ENCODE measurements at regions not wholly inside any gene's neighbourhood (a gene's known extent, or its start where the extent isn't known, plus 50 kb on each side); places are given as distances from the start of the nearest gene placed in this dataset.
"Not testable (repeated sequence)": the region's sequence is repeated elsewhere in the genome, so short reads cannot be mapped to it uniquely, and the experiment has no call there.

DNA sequence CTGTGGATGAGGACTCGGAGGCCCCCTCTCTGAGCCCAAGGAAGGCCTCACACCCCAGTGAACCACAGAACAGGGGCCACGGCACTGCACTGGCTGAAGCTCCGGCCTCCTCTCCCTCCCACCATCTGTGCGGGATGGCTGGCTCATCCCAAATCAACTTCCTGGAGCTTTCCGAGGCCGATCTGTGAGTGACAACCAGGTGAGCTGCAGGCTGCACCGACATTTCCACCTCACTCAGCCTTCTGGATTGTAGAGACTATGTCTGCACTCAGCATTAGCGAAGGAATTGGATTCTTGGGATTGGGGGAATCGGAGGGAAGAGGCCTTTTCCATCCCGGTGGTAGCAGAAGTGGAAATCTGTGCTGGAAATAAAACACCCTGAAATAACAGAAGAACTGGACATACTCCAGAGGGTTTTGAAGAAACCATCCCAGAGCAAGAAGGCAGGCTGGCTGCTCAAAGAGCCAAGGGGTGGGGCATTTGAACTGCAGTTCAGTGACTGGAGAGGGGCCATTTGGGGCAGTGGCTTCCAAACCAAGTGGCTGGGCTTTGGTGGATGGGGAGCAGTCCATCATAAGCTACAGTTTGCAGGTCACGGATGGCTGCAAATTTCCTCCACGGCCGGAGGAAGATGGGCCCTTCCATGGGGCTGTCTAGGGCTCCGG lies 118.5 kb downstream of the NPIPB11 start:
- peaks cover 48% of the 10 kb centered on the region for H3K4me1 ChIP-seq (ENCODE audit: control insufficient read depth, insufficient read depth, low read length)

DNA sequence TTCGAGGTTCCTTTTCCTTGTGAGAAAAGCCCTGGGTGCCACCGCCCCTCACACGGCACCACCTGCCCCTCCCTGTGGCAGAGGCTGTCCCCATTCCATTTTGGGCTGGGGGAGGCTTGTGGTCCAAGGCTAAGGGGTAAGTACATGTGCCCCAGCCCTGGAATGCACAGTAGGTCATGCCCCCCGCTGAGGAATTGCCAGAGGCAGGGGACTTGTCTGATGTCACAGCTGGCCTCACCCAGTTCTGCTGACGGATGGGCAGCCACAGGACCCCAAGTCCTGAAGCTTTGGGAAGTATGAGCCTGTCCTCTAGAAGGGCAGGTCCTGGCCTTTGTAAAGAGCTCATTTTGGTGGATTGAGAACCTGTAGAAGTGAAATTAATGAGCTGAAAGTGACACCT lies 119.3 kb downstream of the NPIPB11 start:
- not testable (repeated sequence) for H3K36me3 ChIP-seq (ENCODE audit: control insufficient read depth, insufficient read depth, low read length); H3K4me3 ChIP-seq (ENCODE audit: low read length); H3K9ac ChIP-seq (ENCODE audit: low read length); H3K9me3 ChIP-seq (ENCODE audit: control insufficient read depth, low read length); H3K27me3 ChIP-seq (ENCODE audit: control insufficient read depth, insufficient read depth, low read length)
- peaks cover 47% of the 10 kb centered on the region for H3K4me1 ChIP-seq (ENCODE audit: control insufficient read depth, insufficient read depth, low read length)

More for the DNA sequence above, 118.5 kb downstream of the NPIPB11 start:
- not testable (repeated sequence) for H3K9ac ChIP-seq (ENCODE audit: low read length); H3K4me3 ChIP-seq (ENCODE audit: low read length); H3K9me3 ChIP-seq (ENCODE audit: control insufficient read depth, low read length); H3K27me3 ChIP-seq (ENCODE audit: control insufficient read depth, insufficient read depth, low read length); H3K36me3 ChIP-seq (ENCODE audit: control insufficient read depth, insufficient read depth, low read length)

DNA sequence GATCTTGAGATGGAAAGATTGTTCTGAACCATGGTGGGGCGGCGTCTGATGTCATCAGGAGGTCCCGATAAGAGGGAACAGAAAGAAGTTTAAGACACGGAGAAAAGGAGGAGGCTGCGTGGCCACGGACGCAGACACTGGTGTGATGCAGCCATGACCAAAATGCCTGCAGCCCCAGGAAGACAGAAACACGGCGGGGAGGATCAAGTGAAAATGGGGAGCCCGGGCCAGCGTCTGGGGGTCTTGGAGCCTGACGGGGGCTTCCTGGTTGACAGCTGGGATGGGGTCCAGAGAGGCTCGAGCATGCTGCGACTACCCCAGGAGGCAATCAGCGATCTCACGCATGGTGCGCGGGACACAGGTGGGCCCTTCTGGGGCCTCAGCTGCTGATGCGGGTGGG lies 119.7 kb downstream of the NPIPB11 start:
- not testable (repeated sequence) for H3K9me3 ChIP-seq (ENCODE audit: control insufficient read depth, low read length); H3K9ac ChIP-seq (ENCODE audit: low read length); H3K36me3 ChIP-seq (ENCODE audit: control insufficient read depth, insufficient read depth, low read length); H3K4me3 ChIP-seq (ENCODE audit: low read length); H3K27me3 ChIP-seq (ENCODE audit: control insufficient read depth, insufficient read depth, low read length)
- peaks cover 44% of the 10 kb centered on the region for H3K4me1 ChIP-seq (ENCODE audit: control insufficient read depth, insufficient read depth, low read length)

DNA sequence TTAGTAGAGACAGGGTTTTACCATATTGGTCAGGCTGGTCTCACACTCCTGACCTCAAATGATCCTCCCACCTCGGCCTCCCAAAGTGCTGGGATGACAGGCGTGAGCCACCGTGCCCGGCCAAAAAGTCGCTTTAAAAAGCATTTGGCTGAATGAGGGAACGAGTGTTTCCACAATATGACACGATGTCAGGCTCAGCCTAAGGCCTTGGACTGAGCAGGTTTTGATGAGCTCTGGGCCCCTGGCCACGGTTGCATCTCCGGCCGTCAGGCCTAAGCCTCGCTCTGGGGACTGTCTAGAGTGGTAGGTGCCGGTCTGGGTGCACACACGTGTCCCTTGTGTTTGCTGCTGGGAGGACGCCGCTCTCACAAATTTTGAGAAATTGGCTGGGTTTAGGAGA lies 120.3 kb downstream of the NPIPB11 start:
- not testable (repeated sequence) for H3K4me3 ChIP-seq (ENCODE audit: low read length); H3K27me3 ChIP-seq (ENCODE audit: control insufficient read depth, insufficient read depth, low read length); H3K9me3 ChIP-seq (ENCODE audit: control insufficient read depth, low read length); H3K9ac ChIP-seq (ENCODE audit: low read length); H3K36me3 ChIP-seq (ENCODE audit: control insufficient read depth, insufficient read depth, low read length)
- H3K4me1 ChIP-seq (ENCODE audit: control insufficient read depth, insufficient read depth, low read length), result peaks cover 38% of the 10 kb centered on the region

DNA sequence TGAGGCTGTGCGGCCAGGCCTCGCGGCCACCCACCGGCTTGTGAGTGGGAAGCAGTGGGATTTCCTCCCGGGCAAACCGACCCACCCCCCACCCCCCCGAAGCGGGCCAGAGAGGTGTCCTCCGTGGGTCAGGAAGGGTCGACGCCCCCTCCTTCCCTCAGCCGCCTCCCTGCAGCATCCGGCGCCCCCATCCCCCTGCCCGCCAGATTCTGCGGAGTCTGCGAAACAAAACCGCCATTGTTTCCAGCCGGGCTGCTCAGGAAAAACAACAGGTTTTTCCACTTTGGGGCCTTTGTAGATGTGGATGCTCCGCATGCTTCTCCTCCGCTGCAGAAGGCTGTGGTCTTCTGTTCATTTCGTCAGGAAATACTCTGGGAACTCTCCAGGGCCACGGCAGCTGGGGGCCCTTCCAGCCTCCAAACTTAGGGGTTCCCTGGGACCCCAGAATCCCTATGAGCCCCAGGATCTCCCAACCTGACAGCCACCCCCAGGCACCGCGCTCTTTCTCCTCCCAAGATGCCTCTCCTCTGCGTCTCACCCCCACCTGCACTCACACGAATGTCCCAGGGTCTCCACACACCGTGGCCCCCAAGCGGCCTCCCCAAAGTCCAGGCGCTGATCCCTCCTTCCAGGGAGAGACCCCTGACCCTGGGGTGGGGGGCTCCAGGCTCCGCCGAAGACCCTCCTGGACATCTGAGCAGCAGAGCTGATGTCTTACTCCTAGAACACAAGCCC lies 121.2 kb downstream of the NPIPB11 start:
- not testable (repeated sequence) for H3K9ac ChIP-seq (ENCODE audit: low read length); H3K27me3 ChIP-seq (ENCODE audit: control insufficient read depth, insufficient read depth, low read length); H3K9me3 ChIP-seq (ENCODE audit: control insufficient read depth, low read length); H3K4me3 ChIP-seq (ENCODE audit: low read length); H3K36me3 ChIP-seq (ENCODE audit: control insufficient read depth, insufficient read depth, low read length)
- H3K4me1 ChIP-seq (ENCODE audit: control insufficient read depth, insufficient read depth, low read length), result peaks cover 30% of the 10 kb centered on the region

DNA sequence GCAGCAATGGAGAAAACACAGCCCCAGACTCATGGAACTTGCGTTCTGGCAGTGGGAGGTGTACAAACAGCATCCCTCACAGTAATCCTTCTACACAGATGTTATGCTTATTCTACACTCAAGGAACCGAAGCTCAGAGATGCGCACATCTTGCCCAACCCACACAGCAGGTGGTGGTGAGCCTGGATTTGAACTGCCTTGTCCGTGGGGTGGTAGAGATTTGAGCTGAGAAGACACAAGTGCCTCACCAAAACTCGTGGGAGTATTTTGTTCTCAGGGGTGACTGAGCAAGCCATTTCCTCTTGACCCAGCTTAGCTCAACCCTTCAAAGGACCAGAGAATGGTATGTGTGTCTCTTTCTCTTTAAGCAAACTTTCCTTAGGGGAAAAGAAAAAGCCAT lies 121.8 kb downstream of the NPIPB11 start:
- not testable (repeated sequence) for H3K4me3 ChIP-seq (ENCODE audit: low read length); H3K9ac ChIP-seq (ENCODE audit: low read length); H3K36me3 ChIP-seq (ENCODE audit: control insufficient read depth, insufficient read depth, low read length); H3K9me3 ChIP-seq (ENCODE audit: control insufficient read depth, low read length); H3K27me3 ChIP-seq (ENCODE audit: control insufficient read depth, insufficient read depth, low read length)
- peaks cover 24% of the 10 kb centered on the region for H3K4me1 ChIP-seq (ENCODE audit: control insufficient read depth, insufficient read depth, low read length)

DNA sequence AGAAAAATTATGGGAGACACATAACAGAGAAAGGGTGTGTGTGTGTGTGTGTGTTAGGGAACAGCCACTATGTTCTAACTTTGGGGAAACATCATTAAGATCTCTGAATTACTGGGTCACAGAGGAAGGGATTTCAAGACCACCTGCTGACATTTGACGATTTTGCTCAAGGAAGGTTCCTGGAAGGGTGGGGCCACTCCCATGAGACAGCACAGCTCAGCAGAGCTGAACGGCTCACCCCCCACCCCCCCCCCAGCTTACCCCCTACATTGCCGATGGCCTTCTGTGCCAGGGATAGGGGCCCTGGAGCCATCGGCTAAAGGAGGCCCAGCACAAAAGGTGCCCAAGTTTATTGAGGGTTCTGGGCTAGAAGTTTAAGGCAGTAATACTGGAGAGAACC lies 122.4 kb downstream of the NPIPB11 start:
- H3K9me3 ChIP-seq (ENCODE audit: control insufficient read depth, low read length); H3K36me3 ChIP-seq (ENCODE audit: control insufficient read depth, insufficient read depth, low read length); H3K4me3 ChIP-seq (ENCODE audit: low read length); H3K27me3 ChIP-seq (ENCODE audit: control insufficient read depth, insufficient read depth, low read length); H3K9ac ChIP-seq (ENCODE audit: low read length): not testable (repeated sequence)
- H3K4me1 ChIP-seq (ENCODE audit: control insufficient read depth, insufficient read depth, low read length), result peaks cover 19% of the 10 kb centered on the region

DNA sequence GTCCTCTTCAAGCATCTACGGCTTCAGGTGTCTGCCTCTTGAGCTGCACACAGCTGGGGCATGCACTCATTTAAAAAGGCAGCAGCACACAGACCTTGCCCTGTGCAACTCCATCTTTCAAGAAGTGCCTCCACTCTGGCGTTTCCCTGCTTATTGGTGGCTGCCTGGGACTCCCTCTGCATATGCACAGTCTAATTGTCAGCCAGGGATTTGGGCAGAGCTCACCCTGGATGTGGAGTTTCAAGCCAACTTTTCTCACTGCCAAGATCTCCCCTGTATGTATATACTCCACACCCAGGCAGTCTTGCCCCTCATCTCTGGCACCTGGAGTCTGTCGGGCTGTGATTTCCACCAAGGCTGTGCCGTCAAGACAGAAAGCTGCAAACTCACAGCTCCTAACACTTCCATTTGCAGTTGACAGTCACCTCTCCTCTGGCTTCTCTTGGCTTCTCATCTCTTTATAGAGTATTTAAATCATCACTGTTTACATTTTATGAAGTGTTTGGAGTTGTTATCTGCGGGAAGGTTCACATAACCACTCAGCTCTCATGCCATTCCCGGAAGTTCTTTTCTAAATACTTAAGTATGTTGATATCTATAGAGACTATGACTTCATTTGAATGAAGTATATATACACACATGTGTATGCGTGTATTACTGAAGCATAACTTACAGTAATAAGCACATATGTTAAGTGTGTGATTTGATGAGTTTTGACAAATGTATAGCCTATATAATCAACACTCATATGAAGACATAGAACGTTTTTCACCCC lies 128.2 kb downstream of the NPIPB11 start:
- H3K27me3 ChIP-seq (ENCODE audit: control insufficient read depth, insufficient read depth, low read length); H3K9ac ChIP-seq (ENCODE audit: low read length); H3K4me3 ChIP-seq (ENCODE audit: low read length); H3K4me1 ChIP-seq (ENCODE audit: control insufficient read depth, insufficient read depth, low read length); H3K9me3 ChIP-seq (ENCODE audit: control insufficient read depth, low read length); H3K36me3 ChIP-seq (ENCODE audit: control insufficient read depth, insufficient read depth, low read length): not testable (repeated sequence)

DNA sequence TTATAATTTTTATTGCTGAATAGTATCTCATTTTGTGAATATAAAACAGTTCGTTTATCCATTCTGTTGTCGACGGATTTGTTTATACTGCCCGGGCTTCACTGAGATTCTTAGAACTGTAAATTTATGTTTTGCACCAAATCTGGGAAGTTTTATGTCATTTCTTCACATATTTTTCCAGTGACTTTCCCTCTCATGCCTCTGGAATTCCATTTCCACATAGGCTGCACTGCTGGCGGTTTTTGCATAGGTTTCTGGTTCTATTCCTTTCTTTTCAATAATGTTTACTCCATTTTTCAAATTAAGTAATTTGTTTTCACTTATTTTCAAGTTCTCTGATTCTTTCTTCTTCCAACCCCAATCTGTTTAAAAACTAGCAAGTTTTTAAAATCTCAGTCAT lies 130.1 kb downstream of the NPIPB11 start:
- not testable (repeated sequence) for H3K4me1 ChIP-seq (ENCODE audit: control insufficient read depth, insufficient read depth, low read length); H3K36me3 ChIP-seq (ENCODE audit: control insufficient read depth, insufficient read depth, low read length); H3K27me3 ChIP-seq (ENCODE audit: control insufficient read depth, insufficient read depth, low read length); H3K9ac ChIP-seq (ENCODE audit: low read length); H3K9me3 ChIP-seq (ENCODE audit: control insufficient read depth, low read length); H3K4me3 ChIP-seq (ENCODE audit: low read length)

DNA sequence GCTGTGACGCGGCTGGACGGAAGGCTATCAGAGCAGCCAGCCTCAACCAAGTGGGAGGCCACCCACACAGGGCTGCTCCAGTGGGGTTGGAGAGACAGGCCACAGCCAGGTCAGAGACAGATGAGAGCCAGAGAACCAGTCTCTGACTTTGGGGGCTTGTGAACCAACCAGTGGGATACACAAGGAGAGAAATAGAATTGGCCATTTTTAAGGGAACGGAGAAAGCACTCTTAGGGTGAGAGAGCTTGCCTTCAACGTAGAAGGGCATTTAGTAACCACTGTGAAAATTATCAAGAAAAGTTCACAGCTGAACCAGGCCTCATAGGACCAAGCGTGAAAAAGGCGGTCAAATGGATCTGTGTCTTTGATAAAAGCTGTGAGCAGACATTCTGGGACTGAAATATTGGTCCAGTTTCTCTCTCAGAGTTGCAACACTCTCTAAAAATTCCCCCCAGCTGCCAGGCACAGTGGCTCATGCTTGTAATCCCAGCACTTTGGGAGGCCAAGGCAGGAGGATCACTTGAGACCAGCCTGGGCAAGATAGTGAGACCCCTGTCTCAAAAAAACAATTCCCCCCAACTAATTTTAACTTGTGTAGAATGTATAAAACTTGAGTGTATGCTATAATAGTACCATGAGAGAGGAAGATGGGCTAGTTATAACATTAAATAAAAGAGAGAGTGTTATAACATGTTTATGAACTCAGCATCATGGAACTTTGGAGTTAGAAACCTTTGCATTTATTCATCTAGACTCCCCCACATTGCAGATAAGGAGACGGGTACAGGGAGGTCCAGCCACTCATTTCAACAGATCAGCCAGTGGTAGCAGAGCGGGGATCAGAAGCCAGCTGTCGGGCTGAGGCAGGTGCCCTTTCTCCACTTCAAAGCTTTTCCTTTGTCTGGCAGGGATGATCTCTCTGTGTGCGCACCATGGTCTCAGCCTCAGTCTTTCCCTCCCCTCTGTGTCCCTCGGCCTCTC lies 132.2 kb downstream of the NPIPB11 start:
- H3K36me3 ChIP-seq (ENCODE audit: control insufficient read depth, insufficient read depth, low read length); H3K4me3 ChIP-seq (ENCODE audit: low read length); H3K9me3 ChIP-seq (ENCODE audit: control insufficient read depth, low read length); H3K27me3 ChIP-seq (ENCODE audit: control insufficient read depth, insufficient read depth, low read length); H3K4me1 ChIP-seq (ENCODE audit: control insufficient read depth, insufficient read depth, low read length); H3K9ac ChIP-seq (ENCODE audit: low read length): not testable (repeated sequence)

DNA sequence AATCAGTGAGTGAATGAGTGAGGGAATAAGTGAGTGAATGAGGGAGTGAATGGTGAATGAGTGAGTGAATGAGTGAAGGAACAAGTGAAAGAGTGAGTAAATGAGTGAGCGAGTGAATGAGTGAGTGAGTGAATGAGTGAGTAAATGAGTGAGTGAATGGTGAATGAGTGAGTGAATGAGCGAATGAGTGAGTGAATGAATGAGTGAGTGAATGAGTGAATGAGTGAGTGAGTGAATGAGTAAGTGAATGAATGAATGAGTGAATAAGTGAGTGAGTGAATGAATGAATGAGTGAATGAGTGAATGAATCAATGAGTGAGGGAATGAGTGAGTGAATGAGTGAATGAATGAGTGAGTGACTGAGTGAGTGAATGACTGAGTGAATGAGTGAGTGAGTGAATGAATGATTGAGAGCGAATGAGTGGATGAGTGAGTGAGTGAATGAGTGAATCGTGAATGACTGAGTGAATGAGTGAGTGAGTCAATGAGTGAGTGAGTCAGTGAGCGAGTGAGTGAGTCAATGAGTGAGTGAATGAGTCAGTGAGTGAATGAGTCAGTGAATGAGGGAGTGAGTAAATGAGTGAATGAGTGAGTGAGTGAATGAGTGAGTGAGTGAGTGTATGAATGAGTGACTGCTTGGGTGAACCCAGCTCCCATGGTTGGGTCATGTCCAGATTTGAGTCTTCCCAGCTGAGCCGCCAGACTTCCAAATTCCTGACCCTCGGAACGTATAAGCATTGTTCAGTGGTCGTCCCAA lies 133.0 kb downstream of the NPIPB11 start:
- not testable (repeated sequence) for H3K4me3 ChIP-seq (ENCODE audit: low read length); H3K36me3 ChIP-seq (ENCODE audit: control insufficient read depth, insufficient read depth, low read length); H3K9me3 ChIP-seq (ENCODE audit: control insufficient read depth, low read length); H3K27me3 ChIP-seq (ENCODE audit: control insufficient read depth, insufficient read depth, low read length); H3K4me1 ChIP-seq (ENCODE audit: control insufficient read depth, insufficient read depth, low read length); H3K9ac ChIP-seq (ENCODE audit: low read length)

All from mucosa of stomach (tissue), 1 donor.